B cell (primary cell): ENCODE measurements at regions not wholly inside any gene's neighbourhood (a gene's known extent, or its start where the extent isn't known, plus 50 kb on each side); places are given as distances from the start of the nearest gene placed in this dataset.
A peak's percentile ranks its signal among the peaks of the same experiment; 100 is the strongest.

Source experiments
- ATAC-seq: fragments of 200-7000 bp; cut with Tn5 transposase; one replicate; pipeline ENCODE4 v1.10.0; 2021; ENCODE audit warnings: low read depth, mild to moderate bottlenecking, moderate number of reproducible peaks, moderate library complexity
- CTCF ChIA-PET: fragments of 350-600 bp; sonication (Branson Sonifier 250); formaldehyde crosslinking; loops from one replicate; lab custom pipeline; 2021; ENCODE audit warnings: antibody characterized with exemption, inconsistent platforms; lab: Charles Lee
- POLR2A ChIA-PET: fragments of 350-600 bp; sonication (Branson Sonifier 250); formaldehyde crosslinking; loops from one replicate; lab custom pipeline; 2021; ENCODE audit warnings: antibody characterized with exemption; lab: Charles Lee
- DNase-seq: peaks from one replicate; pipeline ENCODE4 v3.0.0; 2013
- H2AFZ ChIP-seq: 2 replicates; pipeline ENCODE4 v1.6.1; 2012; ENCODE audit warnings: mild to moderate bottlenecking, low read depth, low read length; ENCODE audit not compliant: insufficient read depth, poor library complexity, severe bottlenecking
- H3K27ac ChIP-seq, 2 donors: 1 replicate in 1 of 2; 2 replicates in 1 of 2; pipeline ENCODE4 v1.5.1; 2012 to 2013; ENCODE audit warnings: low read length in 2 of 2, mild to moderate bottlenecking in 2 of 2, moderate library complexity in 1 of 2
- H3K27me3 ChIP-seq, 4 experiments: fragments of 200-600 bp in 1 of 4; sonication (generic) in 1 of 4; replicated peaks in 1 of 4; 1 replicate in 2 of 4; 2 replicates in 2 of 4; pipeline versions ENCODE4 v1.6.1 to v1.7.0; 2013 to 2016; ENCODE audit warnings: low read length in 3 of 4, mild to moderate bottlenecking in 2 of 4, mixed read lengths in 1 of 4, moderate library complexity in 1 of 4; ENCODE audit not compliant: insufficient read depth in 4 of 4, control insufficient read depth in 3 of 4; ENCODE audit errors: control extremely low read depth in 1 of 4
- H3K36me3 ChIP-seq, 2 experiments: replicated peaks in 1 of 2; 1 replicate in 1 of 2; 2 replicates in 1 of 2; pipeline versions ENCODE4 v1.6.1 to v1.7.1; 2013; ENCODE audit warnings: low read length in 1 of 2; ENCODE audit not compliant: insufficient read depth in 2 of 2, control insufficient read depth in 1 of 2; ENCODE audit errors: control extremely low read depth in 1 of 2, extremely low read depth in 1 of 2
- H3K4me1 ChIP-seq, 2 donors: fragments of 200-600 bp in 1 of 2; sonication (generic) in 1 of 2; 1 replicate in 1 of 2; 2 replicates in 1 of 2; pipeline versions ENCODE4 v1.5.1 to v1.6.1; 2013 to 2017; ENCODE audit warnings: low read length in 2 of 2; ENCODE audit not compliant: control insufficient read depth in 2 of 2, insufficient read depth in 2 of 2
- H3K4me2 ChIP-seq: replicated peaks from 2 replicates; pipeline ENCODE3; 2012; ENCODE audit warnings: mild to moderate bottlenecking, low read depth, low read length; ENCODE audit not compliant: poor library complexity, severe bottlenecking
- H3K4me3 ChIP-seq, 5 experiments: fragments of 200-600 bp in 1 of 5; sonication (generic) in 1 of 5; 1 replicate in 3 of 5; 2 replicates in 2 of 5; pipeline versions ENCODE4 v1.5.1 to v1.7.0; 2011 to 2016; ENCODE audit warnings: low read length in 4 of 5, mild to moderate bottlenecking in 4 of 5, low read depth in 2 of 5, control low read depth in 1 of 5, moderate library complexity in 1 of 5; ENCODE audit not compliant: insufficient read depth in 1 of 5; ENCODE audit errors: control extremely low read depth in 1 of 5, extremely low read depth in 1 of 5
- H3K79me2 ChIP-seq: fragments of 200-600 bp; sonication (generic); one replicate; pipeline ENCODE4 v1.6.0; 2016; ENCODE audit warnings: low read length; ENCODE audit not compliant: control insufficient read depth, insufficient read depth
- H3K9ac ChIP-seq: fragments of 200-600 bp; sonication (generic); 2 replicates; pipeline ENCODE4 v1.6.1; 2017; ENCODE audit warnings: mild to moderate bottlenecking, low read length, moderate library complexity
- H3K9me3 ChIP-seq, 3 donors: one replicate each; pipeline versions ENCODE4 v1.6.1 to v1.7.1; 2013; ENCODE audit warnings: low read length in 2 of 3; ENCODE audit not compliant: control insufficient read depth in 2 of 3, insufficient read depth in 1 of 3; ENCODE audit errors: control extremely low read depth in 1 of 3
- H4K20me1 ChIP-seq: 2 replicates; pipeline ENCODE4 v1.6.0; 2012; ENCODE audit warnings: mild to moderate bottlenecking, low read length; ENCODE audit not compliant: insufficient read depth, control insufficient read depth, poor library complexity, severe bottlenecking
- H3K27ac Mint-ChIP-seq: one replicate; pipeline ENCODE4 v1.8.0; 2021; ENCODE audit warnings: mixed read lengths
- H3K27me3 Mint-ChIP-seq: one replicate; pipeline ENCODE4 v1.8.0; 2021; ENCODE audit warnings: mixed read lengths
- H3K4me1 Mint-ChIP-seq: one replicate; pipeline ENCODE4 v1.8.0; 2021; ENCODE audit warnings: mixed read lengths
- H3K4me3 Mint-ChIP-seq: one replicate; pipeline ENCODE4 v1.8.0; 2021; ENCODE audit warnings: mixed read lengths
- H3K9me3 Mint-ChIP-seq: one replicate; pipeline ENCODE4 v1.8.0; 2022; ENCODE audit warnings: mixed read lengths; ENCODE audit not compliant: insufficient read depth
- CTCF ChIP-seq: fragments of 200-600 bp; IDR thresholded peaks from one replicate; pipeline ENCODE4 v1.8.0; 2022; ENCODE audit warnings: antibody characterized with exemption, mild to moderate bottlenecking
- EZH2 ChIP-seq: IDR thresholded peaks from 2 replicates; pipeline ENCODE4 v1.6.1; 2012; ENCODE audit warnings: borderline replicate concordance, low read depth, mild to moderate bottlenecking, moderate library complexity, low read length; ENCODE audit not compliant: insufficient read depth, poor library complexity, severe bottlenecking
- WGBS: methylation state at CpG from one replicate; pipeline ENCODE4 v1.1.5; 2013; ENCODE audit warnings: missing lambda C conversion rate; ENCODE audit not compliant: insufficient coverage; 5-methylcytosine and 5-hydroxymethylcytosine counted together
- intact Hi-C: fragments of 100-400 bp; cut with micrococcal nuclease; formaldehyde crosslinking; loops from one replicate; pipeline ENCODE4 v1.10.0; 2022

- Mint-ChIP-seq H3K4me1 (no peaks in the 10 kb centered on the region), H3K27me3 (no peaks in the 10 kb centered on the region), H3K27ac (no peak overlapping the region), H3K9me3 (no peaks in the 10 kb centered on the region), H3K4me3 (no peak overlapping the region)
- H4K20me1 ChIP-seq, result no peaks in the 10 kb centered on the region
- no peak overlapping the region for H3K9ac ChIP-seq
- no peak for ATAC-seq
- intact Hi-C loops, result no loop called here
- H3K9me3 ChIP-seq, result no peaks in the 10 kb centered on the region
- CTCF ChIA-PET, result no interaction called here
- H3K36me3 ChIP-seq, result no peaks in the 10 kb centered on the region
- H3K79me2 ChIP-seq, result no peaks in the 10 kb centered on the region
- H3K27ac ChIP-seq, result no peak overlapping the region
- no peak overlapping the region for H3K4me3 ChIP-seq
- no peaks in the 10 kb centered on the region for H3K27me3 ChIP-seq
- no peak overlapping the region for H3K4me2 ChIP-seq
- POLR2A ChIA-PET, result no interaction called here
- no peak overlapping the region for H2AFZ ChIP-seq
- no peak for DNase-seq
- no peaks in the 10 kb centered on the region for H3K4me1 ChIP-seq
- no CpG with 5 or more reads among the region's 1 CpG for WGBS
- TF ChIP-seq CTCF (peak; percentile 32), EZH2 (no peak)
Measured at GRCh38 chr7:84817016-84817415, 369.8 kb downstream of the SEMA3D start.

- POLR2A ChIA-PET, result no interaction called here
- ATAC-seq (no peak), DNase-seq (no peak)
- Mint-ChIP-seq H3K27ac (no peak overlapping the region), H3K9me3 (no peaks in the 10 kb centered on the region), H3K4me3 (no peak overlapping the region), H3K4me1 (no peaks in the 10 kb centered on the region), H3K27me3 (no peaks in the 10 kb centered on the region)
- Histone ChIP-seq H3K27me3 (no peaks in the 10 kb centered on the region), H4K20me1 (no peaks in the 10 kb centered on the region), H3K36me3 (no peaks in the 10 kb centered on the region), H3K27ac (no peak overlapping the region), H3K9ac (no peak overlapping the region), H3K4me2 (no peak overlapping the region), H3K9me3 (no peaks in the 10 kb centered on the region), H2AFZ (no peak overlapping the region), H3K4me3 (no peak overlapping the region), H3K4me1 (no peaks in the 10 kb centered on the region), H3K79me2 (no peaks in the 10 kb centered on the region)
- WGBS, result no CpG with 5 or more reads among the region's 2 CpGs
- CTCF ChIA-PET, result interaction anchor here (1.0 kb wide), 1 partner anchor 16 kb away, joined by 4 read pairs; no protein-coding TSS in a partner anchor
- intact Hi-C loops, result no loop called here
- no peak for TF ChIP-seq CTCF
- TF ChIP-seq EZH2, result no peak
Measured at GRCh38 chr7:84813376-84813775, 373.5 kb downstream of the SEMA3D start.
